Muscle layer of duodenum (tissue), 2 donors: ENCODE measurements at regions not wholly inside any gene's neighbourhood (a gene's known extent, or its start where the extent isn't known, plus 50 kb on each side); places are given as distances from the start of the nearest gene placed in this dataset.
A peak's percentile ranks its signal among the peaks of the same experiment; 100 is the strongest.

Source experiments
- H3K27ac ChIP-seq: one replicate; pipeline ENCODE4 v1.7.0; 2013; ENCODE audit warnings: mild to moderate bottlenecking, low read length
- H3K27me3 ChIP-seq: one replicate; pipeline ENCODE4 v1.7.0; 2013; ENCODE audit warnings: low read depth, mild to moderate bottlenecking, control low read depth, low read length
- H3K36me3 ChIP-seq, 2 donors: one replicate each; pipeline ENCODE4 v1.7.0; 2013; ENCODE audit warnings: low read length in 2 of 2, control low read depth in 1 of 2, mild to moderate bottlenecking in 1 of 2; ENCODE audit not compliant: insufficient read depth in 2 of 2, control insufficient read depth in 1 of 2
- H3K4me1 ChIP-seq, 2 donors: one replicate each; pipeline ENCODE4 v1.7.0; 2013; ENCODE audit warnings: low read length in 2 of 2, mild to moderate bottlenecking in 2 of 2, control low read depth in 1 of 2, moderate library complexity in 1 of 2; ENCODE audit not compliant: insufficient read depth in 2 of 2, control insufficient read depth in 1 of 2
- H3K4me3 ChIP-seq, 2 donors: one replicate each; pipeline ENCODE4 v1.7.0; 2013; ENCODE audit warnings: low read length in 2 of 2, low read depth in 1 of 2, mild to moderate bottlenecking in 1 of 2
- H3K9me3 ChIP-seq, 2 donors: one replicate each; pipeline ENCODE4 v1.7.0; 2013; ENCODE audit warnings: low read length in 2 of 2, control low read depth in 1 of 2, mild to moderate bottlenecking in 1 of 2; ENCODE audit not compliant: control insufficient read depth in 1 of 2
- donor health status: healthy.

DNA sequence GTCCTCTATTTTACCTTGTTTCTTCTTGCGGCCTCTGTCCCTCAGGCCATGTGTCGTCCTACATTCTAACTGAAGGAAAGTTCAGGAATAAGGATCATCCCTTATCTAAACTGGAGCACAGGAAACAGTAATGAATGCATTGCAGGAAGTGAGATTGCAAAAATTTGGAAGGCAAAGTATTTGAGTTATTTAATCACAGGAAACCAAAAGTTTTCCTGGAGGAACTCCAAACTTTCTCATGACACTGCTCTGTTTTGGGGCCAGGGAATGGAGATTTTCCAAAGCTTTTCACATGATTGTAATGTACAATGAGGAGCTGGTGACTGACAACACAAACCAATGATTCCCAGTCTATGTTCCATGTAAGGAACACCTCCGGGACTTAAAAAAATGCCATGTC is 57.8 kb upstream of the PLSCR4 start:
- peak overlapping the region; percentile 26 for H3K27ac ChIP-seq
- H3K4me1 ChIP-seq: peaks cover 0 to 3% of the 10 kb centered on the region in 2 donors
- H3K36me3 ChIP-seq: no peaks in the 10 kb centered on the region

DNA sequence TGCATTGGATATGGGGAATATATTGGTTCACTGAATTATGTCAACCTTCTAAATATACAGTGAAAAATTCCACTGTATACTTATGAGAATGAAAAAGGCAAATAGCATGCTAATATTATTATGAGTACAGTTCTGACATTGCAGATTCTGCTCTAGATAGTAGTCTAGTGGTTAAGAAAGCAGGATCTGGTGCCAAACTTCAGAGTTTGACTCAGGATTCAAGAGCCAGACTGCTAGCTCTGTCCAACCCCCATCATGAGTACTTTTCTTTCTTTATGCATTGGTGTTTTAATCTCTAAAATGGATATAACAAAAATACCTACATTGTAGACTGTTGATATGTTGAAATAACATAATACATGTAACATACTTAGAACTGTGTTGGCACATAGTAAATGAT is 57.3 kb upstream of the PLSCR4 start:
- H3K9me3 ChIP-seq: no peaks in the 10 kb centered on the region
- no peak overlapping the region for H3K4me3 ChIP-seq
- H3K4me1 ChIP-seq: peaks cover 0 to 3% of the 10 kb centered on the region in 2 donors
- H3K36me3 ChIP-seq: no peaks in the 10 kb centered on the region
- peak overlapping the region; percentile 26 for H3K27ac ChIP-seq
- H3K27me3 ChIP-seq: no peaks in the 10 kb centered on the region

More for the DNA sequence above, 57.8 kb upstream of the PLSCR4 start:
- Histone ChIP-seq H3K27me3 (no peaks in the 10 kb centered on the region), H3K4me3 (no peak overlapping the region), H3K9me3 (no peaks in the 10 kb centered on the region)

DNA sequence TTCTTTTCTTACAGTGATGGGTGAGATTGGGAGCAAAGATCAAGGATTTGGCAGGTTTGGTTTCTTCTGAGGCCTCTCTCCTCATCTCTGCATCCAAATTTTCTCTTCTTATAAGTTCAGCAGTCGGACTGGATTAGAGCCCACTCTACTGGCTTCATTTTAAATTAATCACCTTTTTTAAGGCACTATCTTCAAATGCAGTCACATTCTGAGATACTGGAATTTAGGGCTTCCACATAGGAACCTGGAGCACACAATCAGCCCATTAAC is 56.5 kb upstream of the PLSCR4 start:
- Histone ChIP-seq H3K4me1 (peaks cover 0 to 3% of the 10 kb centered on the region in 2 donors), H3K27me3 (no peaks in the 10 kb centered on the region), H3K9me3 (no peaks in the 10 kb centered on the region), H3K27ac (no peak overlapping the region), H3K36me3 (no peaks in the 10 kb centered on the region), H3K4me3 (no peak overlapping the region)

DNA sequence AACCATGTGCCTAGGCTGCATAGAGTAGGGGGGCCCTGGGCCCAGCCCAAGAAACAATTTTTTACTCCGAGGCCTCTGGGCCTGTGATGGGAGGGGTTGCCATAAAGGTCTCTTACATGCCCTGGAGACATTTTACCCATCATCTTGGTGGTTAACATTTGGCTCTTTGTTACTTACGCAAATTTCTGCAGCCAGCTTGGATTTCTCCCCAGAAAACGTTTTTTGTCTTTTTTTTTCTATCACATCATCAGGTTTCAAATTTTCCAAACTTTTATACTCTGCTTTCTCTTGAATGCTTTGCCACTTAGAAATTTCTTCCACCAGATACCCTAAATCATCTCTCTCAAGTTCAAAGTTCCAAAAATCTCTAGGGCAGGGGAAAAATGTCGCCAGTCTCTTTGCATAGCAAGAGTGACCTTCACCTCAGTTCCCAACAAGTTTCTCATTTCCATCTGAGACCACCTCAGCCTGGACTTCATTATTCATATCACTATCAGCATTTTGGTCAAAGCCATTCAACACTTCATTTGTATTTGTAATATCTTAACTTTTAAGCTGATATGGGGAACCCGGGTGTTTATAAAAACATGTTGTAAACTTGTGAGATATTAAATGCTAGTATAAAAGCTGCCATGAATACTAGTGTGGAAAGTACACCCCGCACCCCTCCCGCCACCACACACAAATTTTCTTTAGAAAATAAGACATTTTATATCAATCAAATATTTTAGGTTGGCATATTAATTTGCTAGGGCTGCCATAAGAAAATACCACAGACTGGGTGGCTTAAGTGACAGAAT is 56.0 kb upstream of the PLSCR4 start:
- no peaks in the 10 kb centered on the region for H3K9me3 ChIP-seq
- no peak overlapping the region for H3K27ac ChIP-seq
- H3K4me1 ChIP-seq: peaks cover 0 to 3% of the 10 kb centered on the region in 2 donors
- H3K27me3 ChIP-seq: no peaks in the 10 kb centered on the region
- no peaks in the 10 kb centered on the region for H3K36me3 ChIP-seq
- H3K4me3 ChIP-seq: no peak overlapping the region

DNA sequence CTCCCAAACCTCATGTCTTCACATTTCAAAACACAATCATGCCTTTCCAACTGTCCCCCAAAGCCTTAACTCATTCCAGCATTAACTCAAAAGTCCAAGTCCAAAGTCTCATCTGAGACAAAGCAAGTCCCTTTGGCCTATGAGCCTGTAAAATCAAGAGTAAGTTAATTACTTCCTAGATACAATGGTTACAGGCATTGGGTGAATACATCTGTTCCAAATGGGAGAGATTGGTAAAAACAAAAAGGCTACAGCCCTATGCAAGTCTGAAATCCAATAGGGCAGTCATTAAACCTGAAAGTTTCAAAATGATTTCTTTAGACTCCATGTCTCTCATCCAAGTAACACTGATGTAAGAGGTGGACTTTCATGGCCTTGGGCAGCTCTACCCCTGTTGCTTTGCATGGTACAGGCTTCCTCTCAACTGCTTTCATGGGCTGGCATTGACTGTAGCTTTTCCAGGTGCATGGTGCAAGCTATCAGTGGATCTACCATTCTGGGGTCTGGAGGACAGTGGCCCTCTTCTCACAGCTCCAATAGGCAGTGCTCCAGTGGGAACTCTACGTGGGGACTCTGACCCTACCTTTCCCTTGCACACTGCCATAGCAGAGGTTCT is 55.0 kb upstream of the PLSCR4 start:
- H3K4me1 ChIP-seq: peaks cover 0 to 3% of the 10 kb centered on the region in 2 donors
- no peaks in the 10 kb centered on the region for H3K9me3 ChIP-seq
- no peak overlapping the region for H3K27ac ChIP-seq
- H3K27me3 ChIP-seq: no peaks in the 10 kb centered on the region
- no peaks in the 10 kb centered on the region for H3K36me3 ChIP-seq
- H3K4me3 ChIP-seq: no peak overlapping the region

DNA sequence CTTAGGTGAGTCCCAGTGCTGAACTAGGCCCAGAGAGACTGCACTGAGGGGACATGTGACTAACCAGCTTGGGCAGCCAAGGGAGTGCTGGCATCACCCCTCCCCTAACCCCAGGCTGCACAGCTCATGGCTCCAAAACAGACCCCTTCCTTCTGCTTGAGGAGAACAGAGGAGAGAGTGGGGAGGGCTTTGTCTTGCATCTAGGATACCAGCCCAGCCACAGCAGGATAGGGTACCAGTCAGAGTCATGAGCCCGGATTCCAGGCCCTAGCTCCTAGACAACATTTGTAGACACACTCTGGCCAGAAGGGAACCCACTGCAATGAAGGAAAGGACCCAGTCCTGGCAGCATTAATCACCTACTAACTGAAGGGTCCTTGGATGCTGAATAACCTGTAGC is 49.9 kb upstream of the PLSCR4 start:
- H3K4me1 ChIP-seq: no peaks in the 10 kb centered on the region
- H3K4me3 ChIP-seq: no peak overlapping the region
- H3K9me3 ChIP-seq: no peaks in the 10 kb centered on the region
- no peak overlapping the region for H3K27ac ChIP-seq
- H3K36me3 ChIP-seq: no peaks in the 10 kb centered on the region
- no peaks in the 10 kb centered on the region for H3K27me3 ChIP-seq
